Vagina (tissue), 2 donors: ENCODE measurements at regions not wholly inside any gene's neighbourhood (a gene's known extent, or its start where the extent isn't known, plus 50 kb on each side); places are given as distances from the start of the nearest gene placed in this dataset.
"Not testable (repeated sequence)": the region's sequence is repeated elsewhere in the genome, so short reads cannot be mapped to it uniquely, and the experiment has no call there.

Source experiments
- DNase-seq, 2 donors: peaks; one replicate each; pipeline ENCODE4 v3.0.0-alpha.2; 2017; ENCODE audit errors: extremely low spot score in 2 of 2
- H3K27ac ChIP-seq: fragments of 200-600 bp; sonication (generic); one replicate; pipeline ENCODE4 v1.5.1; 2019
- H3K27me3 ChIP-seq: fragments of 200-600 bp; sonication (generic); one replicate; pipeline ENCODE4 v1.5.1; 2019
- H3K36me3 ChIP-seq, 2 donors: fragments of 200-600 bp; sonication (generic); one replicate each; pipeline ENCODE4 v1.5.1; 2017 to 2019
- H3K4me1 ChIP-seq: fragments of 200-600 bp; sonication (generic); one replicate; pipeline ENCODE4 v1.5.1; 2019
- H3K4me3 ChIP-seq, 2 donors: fragments of 200-600 bp; sonication (generic); 1 replicate in 1 of 2; 2 replicates in 1 of 2; pipeline ENCODE4 v1.5.1; 2016 to 2019
- H3K9me3 ChIP-seq: fragments of 200-600 bp; sonication (generic); one replicate; pipeline ENCODE4 v1.5.1; 2019
- CTCF ChIP-seq, 3 experiments: fragments of 450-650 bp in 2 of 3; fragments of 200-600 bp in 1 of 3; sonication (generic) in 1 of 3; IDR thresholded peaks; one replicate each; pipeline ENCODE4 v1.5.1; 2017 to 2019; ENCODE audit warnings: antibody characterized with exemption in 3 of 3, mild to moderate bottlenecking in 2 of 3, moderate library complexity in 2 of 3
- POLR2A ChIP-seq, 2 donors: fragments of 450-650 bp; IDR thresholded peaks; one replicate each; pipeline ENCODE4 v1.6.1; 2017; ENCODE audit warnings: antibody characterized with exemption in 2 of 2, mild to moderate bottlenecking in 2 of 2, moderate library complexity in 2 of 2
- POLR2AphosphoS5 ChIP-seq, 2 donors: sonication (generic); formaldehyde crosslinking; IDR thresholded peaks; one replicate each; pipeline ENCODE4 v1.9.0; 2017; ENCODE audit warnings: antibody characterized with exemption in 2 of 2, mild to moderate bottlenecking in 2 of 2, low read depth in 1 of 2; ENCODE audit not compliant: insufficient read depth in 1 of 2
- intact Hi-C: fragments of 100-400 bp; cut with DNase I; formaldehyde crosslinking; loops from one replicate; pipeline ENCODE4 v1.15.1; 2023

DNA sequence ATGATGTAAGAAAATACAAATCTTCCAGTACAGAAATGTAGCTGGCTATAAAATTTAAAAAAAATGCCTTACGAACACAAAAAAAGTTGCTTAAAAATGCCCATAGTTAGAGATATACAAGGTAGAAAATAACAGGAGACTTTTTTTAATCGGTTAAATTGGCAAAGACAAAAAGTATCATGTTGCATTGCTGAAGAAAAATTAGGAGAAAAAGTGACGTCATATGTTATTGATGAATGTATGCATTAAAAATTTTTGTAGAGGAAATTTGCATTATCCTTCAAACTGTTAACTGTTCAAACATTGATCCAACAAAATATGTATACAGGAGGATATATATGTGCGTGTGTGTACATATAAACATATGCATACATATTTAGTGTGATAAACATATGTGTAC is 1634.4 kb upstream of the PCDH7 start:
- H3K9me3 ChIP-seq, result no peaks in the 10 kb centered on the region
- no peak for DNase-seq
- no peak overlapping the region for H3K27ac ChIP-seq
- no peak for TF ChIP-seq CTCF (IDR thresholded peaks at IDR 0.05)
- H3K27me3 ChIP-seq, result no peaks in the 10 kb centered on the region
- no peaks in the 10 kb centered on the region for H3K4me1 ChIP-seq
- intact Hi-C loops, result no loop called here
- H3K36me3 ChIP-seq, result no peaks in the 10 kb centered on the region
- no peak overlapping the region for H3K4me3 ChIP-seq

GRCh38 chr4:29104694-29105093 is 1615.5 kb upstream of the PCDH7 start:
- no peak for DNase-seq
- no peak for TF ChIP-seq POLR2A (IDR thresholded peaks at IDR 0.05)
- TF ChIP-seq CTCF (IDR thresholded peaks at IDR 0.05), result no peak
- no peak for TF ChIP-seq POLR2AphosphoS5 (IDR thresholded peaks at IDR 0.05; ENCODE audit: insufficient read depth in 1 of 2, low read depth in 1 of 2)
- H3K27ac ChIP-seq, result no peak overlapping the region
- no peak overlapping the region for H3K4me3 ChIP-seq
- H3K4me1 ChIP-seq, result no peaks in the 10 kb centered on the region
- no peaks in the 10 kb centered on the region for H3K9me3 ChIP-seq
- no peaks in the 10 kb centered on the region for H3K36me3 ChIP-seq
- intact Hi-C loops, result no loop called here
- H3K27me3 ChIP-seq, result no peaks in the 10 kb centered on the region

GRCh38 chr4:29113960-29114359 is 1606.2 kb upstream of the PCDH7 start:
- Histone ChIP-seq H3K36me3 (no peaks in the 10 kb centered on the region), H3K4me1 (no peaks in the 10 kb centered on the region), H3K4me3 (no peak overlapping the region), H3K27me3 (no peaks in the 10 kb centered on the region), H3K9me3 (no peaks in the 10 kb centered on the region), H3K27ac (no peak overlapping the region)
- no peak for DNase-seq
- intact Hi-C loops, result no loop called here
- TF ChIP-seq POLR2A (IDR thresholded peaks at IDR 0.05), result no peak
- TF ChIP-seq CTCF (IDR thresholded peaks at IDR 0.05), result no peak
- no peak for TF ChIP-seq POLR2AphosphoS5 (IDR thresholded peaks at IDR 0.05; ENCODE audit: insufficient read depth in 1 of 2, low read depth in 1 of 2)

DNA sequence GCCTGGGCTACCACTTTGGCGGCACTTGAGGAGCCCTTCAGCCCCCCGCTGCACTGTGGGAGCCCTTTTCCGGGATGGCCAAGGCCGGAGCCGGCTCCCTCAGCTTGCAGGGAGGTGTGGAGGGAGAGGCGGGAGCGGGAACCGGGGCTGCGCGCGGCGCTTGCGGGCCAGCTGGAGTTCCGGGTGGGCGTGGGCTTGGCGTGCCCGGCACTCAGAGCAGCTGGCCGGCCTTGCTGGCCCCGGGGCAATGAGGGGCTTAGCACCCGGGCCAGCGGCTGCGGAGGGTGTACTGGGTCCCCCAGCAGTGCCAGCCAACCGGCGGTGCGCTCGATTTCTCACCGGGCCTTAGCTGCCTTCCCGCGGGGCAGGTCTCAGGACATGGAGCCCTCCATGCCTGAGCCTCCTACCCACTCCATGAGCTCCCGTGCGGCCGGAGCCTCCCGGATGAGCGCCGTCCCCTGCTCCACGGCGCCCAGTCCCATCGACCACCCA is 1602.9 kb upstream of the PCDH7 start:
- H3K4me3 ChIP-seq, H3K4me1 ChIP-seq, H3K9me3 ChIP-seq, H3K36me3 ChIP-seq, DNase-seq, H3K27ac ChIP-seq, H3K27me3 ChIP-seq, intact Hi-C loops: not testable (repeated sequence)

- no peaks in the 10 kb centered on the region for H3K4me1 ChIP-seq
- no peaks in the 10 kb centered on the region for H3K36me3 ChIP-seq
- intact Hi-C loops, result no loop called here
- no peaks in the 10 kb centered on the region for H3K9me3 ChIP-seq
- TF ChIP-seq POLR2A (IDR thresholded peaks at IDR 0.05), result no peak
- TF ChIP-seq POLR2AphosphoS5 (IDR thresholded peaks at IDR 0.05; ENCODE audit: insufficient read depth in 1 of 2, low read depth in 1 of 2), result no peak
- TF ChIP-seq CTCF (IDR thresholded peaks at IDR 0.05), result no peak
- no peak for DNase-seq
- H3K27ac ChIP-seq, result no peak overlapping the region
- no peak overlapping the region for H3K4me3 ChIP-seq
- H3K27me3 ChIP-seq, result no peaks in the 10 kb centered on the region
These were observed 1598.6 kb upstream of the PCDH7 start for GRCh38 chr4:29121586-29121985.

GRCh38 chr4:29128810-29129209 is 1591.4 kb upstream of the PCDH7 start:
- Histone ChIP-seq H3K4me3 (no peak overlapping the region), H3K36me3 (no peaks in the 10 kb centered on the region), H3K27me3 (no peaks in the 10 kb centered on the region), H3K27ac (no peak overlapping the region), H3K4me1 (no peaks in the 10 kb centered on the region), H3K9me3 (no peaks in the 10 kb centered on the region)
- DNase-seq, result no peak
- TF ChIP-seq POLR2A (IDR thresholded peaks at IDR 0.05) (no peak), POLR2AphosphoS5 (IDR thresholded peaks at IDR 0.05; ENCODE audit: insufficient read depth in 1 of 2, low read depth in 1 of 2) (no peak), CTCF (IDR thresholded peaks at IDR 0.05) (no peak)
- intact Hi-C loops, result no loop called here
